ENCODE measurements at regions not wholly inside any gene's neighbourhood (a gene's known extent, or its start where the extent isn't known, plus 50 kb on each side); places are given as distances from the start of the nearest gene placed in this dataset.
A peak's percentile ranks its signal among the peaks of the same experiment; 100 is the strongest.
"Not testable (repeated sequence)": the region's sequence is repeated elsewhere in the genome, so short reads cannot be mapped to it uniquely, and the experiment has no call there.

- DNase-seq: no peak
Measured at GRCh38 chr2:877747-878146, 72.9 kb upstream of the SNTG2 start.

- no peak for DNase-seq
Measured at GRCh38 chr2:875687-876615, 74.7 kb upstream of the SNTG2 start.

GRCh38 chr2:873651-874580 is 76.7 kb upstream of the SNTG2 start:
- DNase-seq: no peak

- no peak for DNase-seq
Measured at GRCh38 chr2:873027-873426, 77.6 kb upstream of the SNTG2 start.

GRCh38 chr2:871926-872680 is 78.5 kb upstream of the SNTG2 start:
- DNase-seq: no peak

- DNase-seq: no peak
Measured at GRCh38 chr2:871175-871727, 79.4 kb upstream of the SNTG2 start.

- DNase-seq: no peak
Measured at GRCh38 chr2:870426-870825, 80.2 kb upstream of the SNTG2 start.

GRCh38 chr2:869894-870293 is 80.8 kb upstream of the SNTG2 start:
- DNase-seq: no peak

- DNase-seq: no peak
Measured at GRCh38 chr2:869357-869871, 81.2 kb upstream of the SNTG2 start.

- DNase-seq: not testable (repeated sequence)
Measured at GRCh38 chr2:868857-869256, 81.8 kb upstream of the SNTG2 start.

GRCh38 chr2:867296-867695 is 83.4 kb upstream of the SNTG2 start:
- DNase-seq: no peak

- DNase-seq: no peak
Measured at GRCh38 chr2:866887-867286, 83.8 kb upstream of the SNTG2 start.

GRCh38 chr2:866009-866680 is 84.5 kb upstream of the SNTG2 start:
- no peak for DNase-seq

- DNase-seq: no peak
Measured at GRCh38 chr2:864501-865106, 86.0 kb upstream of the SNTG2 start.

- no peak for DNase-seq
Measured at GRCh38 chr2:863732-864450, 86.8 kb upstream of the SNTG2 start.

GRCh38 chr2:862731-863466 is 87.8 kb upstream of the SNTG2 start:
- DNase-seq: no peak

- DNase-seq: no peak
Measured at GRCh38 chr2:862355-862687, 88.3 kb upstream of the SNTG2 start.

- no peak for DNase-seq
Measured at GRCh38 chr2:861655-862354, 88.8 kb upstream of the SNTG2 start.

GRCh38 chr2:860259-860855 is 90.3 kb upstream of the SNTG2 start:
- DNase-seq: peak in 1 of 2 donors; percentile 8

Measured in stimulated activated CD4-positive, alpha-beta T cell treated with anti-CD3 and anti-CD28 coated beads, Interleukin-2, amount 100 ng/mL, for 24 hours (primary cell).